ENCODE measurements at regions not wholly inside any gene's neighbourhood (a gene's known extent, or its start where the extent isn't known, plus 50 kb on each side); places are given as distances from the start of the nearest gene placed in this dataset.

DNA sequence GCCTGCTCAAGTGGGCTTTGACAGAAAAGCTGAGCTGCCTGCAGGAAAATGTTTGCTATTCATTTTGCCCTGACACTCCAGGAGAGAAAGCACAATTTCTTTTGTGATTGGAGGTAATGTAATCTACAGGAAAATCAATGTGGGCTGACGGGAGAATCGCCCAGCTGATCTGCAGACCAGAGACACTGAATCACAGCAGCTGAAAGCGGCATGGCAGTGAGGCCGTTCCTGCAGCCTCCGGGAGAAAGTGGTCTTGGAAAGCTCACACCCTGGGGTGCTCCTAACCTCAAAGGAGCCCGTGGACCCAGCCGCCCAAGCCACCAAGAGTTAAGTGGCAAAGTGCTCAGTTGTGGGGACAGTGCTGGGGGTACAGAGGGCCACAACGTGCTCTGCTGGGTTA lies 593.6 kb downstream of the BNC2 start:
- Histone ChIP-seq H3K36me3 (no peaks in the 10 kb centered on the region), H3K9me3 (no peaks in the 10 kb centered on the region), H3K27me3 (no peaks in the 10 kb centered on the region), H3K4me1 (no peaks in the 10 kb centered on the region), H3K4me3 (ENCODE audit: low read depth, low read length) (no peak overlapping the region)
- no peak for DNase-seq
- TF ChIP-seq, protein P1, sequence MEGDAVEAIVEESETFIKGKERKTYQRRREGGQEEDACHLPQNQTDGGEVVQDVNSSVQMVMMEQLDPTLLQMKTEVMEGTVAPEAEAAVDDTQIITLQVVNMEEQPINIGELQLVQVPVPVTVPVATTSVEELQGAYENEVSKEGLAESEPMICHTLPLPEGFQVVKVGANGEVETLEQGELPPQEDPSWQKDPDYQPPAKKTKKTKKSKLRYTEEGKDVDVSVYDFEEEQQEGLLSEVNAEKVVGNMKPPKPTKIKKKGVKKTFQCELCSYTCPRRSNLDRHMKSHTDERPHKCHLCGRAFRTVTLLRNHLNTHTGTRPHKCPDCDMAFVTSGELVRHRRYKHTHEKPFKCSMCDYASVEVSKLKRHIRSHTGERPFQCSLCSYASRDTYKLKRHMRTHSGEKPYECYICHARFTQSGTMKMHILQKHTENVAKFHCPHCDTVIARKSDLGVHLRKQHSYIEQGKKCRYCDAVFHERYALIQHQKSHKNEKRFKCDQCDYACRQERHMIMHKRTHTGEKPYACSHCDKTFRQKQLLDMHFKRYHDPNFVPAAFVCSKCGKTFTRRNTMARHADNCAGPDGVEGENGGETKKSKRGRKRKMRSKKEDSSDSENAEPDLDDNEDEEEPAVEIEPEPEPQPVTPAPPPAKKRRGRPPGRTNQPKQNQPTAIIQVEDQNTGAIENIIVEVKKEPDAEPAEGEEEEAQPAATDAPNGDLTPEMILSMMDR (IDR thresholded peaks at IDR 0.05; ENCODE audit: low read depth, low read length): no peak

DNA sequence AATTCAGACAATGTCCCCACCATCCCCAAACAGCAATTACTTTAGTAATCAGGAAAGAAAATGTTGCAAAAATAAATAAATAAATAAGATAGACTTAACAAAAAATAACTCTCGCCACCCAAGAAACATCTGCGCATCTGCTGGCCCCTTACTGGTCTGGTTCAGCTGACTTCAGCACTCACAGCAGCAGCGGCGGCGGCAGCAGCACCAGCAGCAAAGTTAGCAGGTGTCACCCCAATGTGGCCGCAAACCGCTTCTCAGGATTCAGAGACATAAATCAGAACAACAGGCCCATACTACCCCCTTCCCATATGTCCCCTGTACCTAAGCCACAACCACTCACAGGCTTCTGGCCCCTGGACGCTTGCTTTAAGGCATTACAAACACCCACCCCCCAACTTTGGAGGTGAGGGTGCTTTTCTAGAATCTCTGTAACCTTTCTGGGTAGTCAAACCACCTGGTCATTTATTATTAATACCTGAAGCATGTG lies 593.0 kb downstream of the BNC2 start:
- TF ChIP-seq, protein P1 (IDR thresholded peaks at IDR 0.05; ENCODE audit: low read depth, low read length): no peak
- H3K27me3 ChIP-seq: no peaks in the 10 kb centered on the region
- H3K4me3 ChIP-seq (ENCODE audit: low read depth, low read length): no peak overlapping the region
- no peaks in the 10 kb centered on the region for H3K36me3 ChIP-seq
- H3K9me3 ChIP-seq: no peaks in the 10 kb centered on the region
- DNase-seq: no peak
- H3K4me1 ChIP-seq: no peaks in the 10 kb centered on the region

DNA sequence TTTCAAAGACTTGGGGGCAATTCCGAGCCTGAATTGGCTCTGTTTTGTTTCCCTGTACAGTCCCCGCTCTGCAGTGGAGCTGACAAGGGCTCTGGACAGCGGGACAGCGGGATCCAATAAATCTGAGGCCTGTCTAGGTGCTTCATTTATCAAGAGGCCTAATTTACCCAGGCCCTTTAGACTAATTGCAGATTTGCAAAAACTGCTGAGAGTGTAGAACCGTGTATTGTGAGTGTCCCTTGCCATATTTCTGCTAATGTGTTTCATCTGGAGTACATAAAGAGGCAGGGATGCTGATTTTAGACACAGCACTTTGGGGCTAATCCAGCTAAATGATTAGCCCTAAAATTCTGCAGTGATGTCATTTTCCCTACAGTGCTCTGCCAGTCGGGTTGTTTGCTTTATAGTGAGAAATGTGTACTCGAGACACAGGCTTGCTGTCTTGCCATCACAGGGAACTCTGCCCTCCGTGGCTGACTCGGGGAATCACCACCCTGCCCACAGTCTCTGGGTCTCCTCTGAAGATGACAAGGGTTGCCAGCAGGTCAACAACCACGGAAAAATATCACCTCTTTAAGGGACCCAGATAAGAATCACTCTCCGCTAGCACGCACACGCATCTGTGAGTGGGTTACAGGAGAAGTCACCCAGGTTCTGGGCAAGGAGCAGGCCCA lies 592.0 kb downstream of the BNC2 start:
- H3K36me3 ChIP-seq: no peaks in the 10 kb centered on the region
- DNase-seq: no peak
- TF ChIP-seq, protein P1 (IDR thresholded peaks at IDR 0.05; ENCODE audit: low read depth, low read length): no peak
- H3K9me3 ChIP-seq: no peaks in the 10 kb centered on the region
- H3K4me1 ChIP-seq: no peaks in the 10 kb centered on the region
- no peaks in the 10 kb centered on the region for H3K27me3 ChIP-seq
- no peak overlapping the region for H3K4me3 ChIP-seq (ENCODE audit: low read depth, low read length)

DNA sequence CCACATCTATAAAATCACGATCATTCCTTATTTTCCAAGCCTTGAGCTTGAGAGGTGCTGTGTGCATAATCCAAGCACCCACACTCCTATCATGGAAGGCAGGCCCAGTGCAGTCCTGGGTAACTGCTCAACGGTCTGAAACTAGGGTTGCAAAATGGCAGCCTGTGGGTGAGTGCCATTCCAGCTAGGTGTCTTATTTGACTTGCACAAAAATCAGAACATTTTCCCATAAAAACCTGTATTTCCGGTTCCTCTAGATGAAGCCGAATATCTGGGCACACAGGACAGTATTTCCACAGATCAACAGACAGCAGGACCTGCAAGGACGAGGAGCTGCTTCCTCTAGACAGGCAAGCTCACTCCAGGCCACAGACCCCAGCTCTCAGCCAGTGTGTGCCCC lies 588.8 kb downstream of the BNC2 start:
- H3K4me3 ChIP-seq (ENCODE audit: low read depth, low read length): no peak overlapping the region
- TF ChIP-seq, protein P1 (IDR thresholded peaks at IDR 0.05; ENCODE audit: low read depth, low read length): no peak
- DNase-seq: no peak
- no peaks in the 10 kb centered on the region for H3K27me3 ChIP-seq
- no peaks in the 10 kb centered on the region for H3K4me1 ChIP-seq
- no peaks in the 10 kb centered on the region for H3K36me3 ChIP-seq
- H3K9me3 ChIP-seq: no peaks in the 10 kb centered on the region

DNA sequence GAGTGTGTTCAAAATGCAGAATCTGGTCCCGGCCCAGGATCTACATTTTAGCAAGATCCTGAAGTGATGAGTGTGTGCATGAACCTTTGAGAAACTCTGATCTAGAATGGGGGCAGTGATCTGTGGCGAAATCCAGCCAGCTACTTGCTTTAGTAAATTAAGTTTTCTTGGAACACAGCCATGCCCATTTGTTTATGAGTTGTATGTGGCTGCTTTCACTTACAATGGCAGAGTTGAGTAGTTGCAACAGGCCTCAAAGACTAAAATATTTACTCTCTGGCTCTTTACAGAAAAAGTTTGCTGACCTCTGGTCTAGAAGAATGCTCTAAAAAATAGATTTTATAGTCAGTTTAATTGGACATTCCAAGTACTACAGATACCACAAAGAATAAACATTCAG lies 588.3 kb downstream of the BNC2 start:
- no peaks in the 10 kb centered on the region for H3K4me1 ChIP-seq
- DNase-seq: no peak
- TF ChIP-seq, protein P1 (IDR thresholded peaks at IDR 0.05; ENCODE audit: low read depth, low read length): no peak
- H3K36me3 ChIP-seq: no peaks in the 10 kb centered on the region
- H3K4me3 ChIP-seq (ENCODE audit: low read depth, low read length): no peak overlapping the region
- H3K9me3 ChIP-seq: no peaks in the 10 kb centered on the region
- H3K27me3 ChIP-seq: no peaks in the 10 kb centered on the region

DNA sequence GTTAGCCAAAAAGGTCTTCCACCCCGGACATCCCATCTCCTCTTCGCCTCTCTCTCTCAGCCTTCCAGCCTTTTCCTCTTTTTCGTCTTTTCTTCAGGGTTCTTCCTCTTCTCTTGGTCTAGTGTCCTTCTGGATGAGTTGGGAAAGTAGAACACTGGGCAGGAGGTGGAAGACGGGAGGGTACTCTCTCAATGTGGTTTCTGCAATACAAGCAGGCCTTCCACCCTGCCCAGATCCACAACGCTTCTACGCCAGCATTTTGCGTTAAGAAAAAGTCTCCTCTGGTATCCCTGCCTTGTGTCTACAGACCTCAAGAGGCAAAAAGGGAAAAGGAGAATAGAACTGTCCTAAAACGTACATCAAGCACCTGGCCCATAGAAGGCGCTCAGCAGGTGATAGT lies 587.8 kb downstream of the BNC2 start:
- H3K4me1 ChIP-seq: no peaks in the 10 kb centered on the region
- H3K4me3 ChIP-seq (ENCODE audit: low read depth, low read length): no peak overlapping the region
- H3K9me3 ChIP-seq: no peaks in the 10 kb centered on the region; the same call in 1 of the 2 replicates
- TF ChIP-seq, protein P1 (IDR thresholded peaks at IDR 0.05; ENCODE audit: low read depth, low read length): no peak
- H3K36me3 ChIP-seq: no peaks in the 10 kb centered on the region
- H3K27me3 ChIP-seq: no peaks in the 10 kb centered on the region
- no peak for DNase-seq

Data from BE2C (cell line).